Endodermal cell (in vitro differentiated cells): ENCODE measurements at regions not wholly inside any gene's neighbourhood (a gene's known extent, or its start where the extent isn't known, plus 50 kb on each side); places are given as distances from the start of the nearest gene placed in this dataset.

ENCODE experiments used
- DNase-seq: peaks from one replicate; pipeline ENCODE4 v3.0.0-alpha.2; 2017
- H3K27ac ChIP-seq: 2 replicates; pipeline ENCODE4 v1.5.1; 2013; ENCODE audit warnings: mild to moderate bottlenecking, low read depth, low read length, moderate library complexity
- H3K27me3 ChIP-seq: 2 replicates; pipeline ENCODE4 v1.6.1; 2013; ENCODE audit warnings: mild to moderate bottlenecking, low read length, moderate library complexity; ENCODE audit not compliant: insufficient read depth, control insufficient read depth, poor library complexity, severe bottlenecking
- H3K36me3 ChIP-seq: 2 replicates; pipeline ENCODE4 v1.7.0; 2013; ENCODE audit warnings: mild to moderate bottlenecking, low read length, moderate library complexity; ENCODE audit not compliant: control insufficient read depth, insufficient read depth
- H3K4me1 ChIP-seq: one replicate; pipeline ENCODE4 v1.7.0; 2013; ENCODE audit warnings: low read length; ENCODE audit not compliant: control insufficient read depth, insufficient read depth
- H3K4me3 ChIP-seq: 2 replicates; pipeline ENCODE4 v1.5.1; 2013; ENCODE audit warnings: mild to moderate bottlenecking, low read length, moderate library complexity
- H3K9ac ChIP-seq: 2 replicates; pipeline ENCODE4 v1.6.1; 2013; ENCODE audit warnings: mild to moderate bottlenecking, low read length, moderate library complexity; ENCODE audit not compliant: poor library complexity, severe bottlenecking; ENCODE audit errors: extremely low read depth
- H3K9me3 ChIP-seq: 2 replicates; pipeline ENCODE4 v1.6.1; 2013; ENCODE audit warnings: mild to moderate bottlenecking, low read length, moderate library complexity; ENCODE audit not compliant: control insufficient read depth
- H3K27ac Mint-ChIP-seq: 2 replicates; pipeline ENCODE4 v1.8.0; 2020; ENCODE audit warnings: mixed read lengths
- H3K27me3 Mint-ChIP-seq: 2 replicates; pipeline ENCODE4 v1.8.0; 2021; ENCODE audit warnings: mild to moderate bottlenecking, mixed read lengths; ENCODE audit not compliant: insufficient read depth
- H3K36me3 Mint-ChIP-seq: 2 replicates; pipeline ENCODE4 v1.8.0; 2020; ENCODE audit warnings: low read depth, mixed read lengths
- H3K4me1 Mint-ChIP-seq: 2 replicates; pipeline ENCODE4 v1.8.0; 2020; ENCODE audit warnings: mixed read lengths
- H3K4me3 Mint-ChIP-seq: 2 replicates; pipeline ENCODE4 v1.8.0; 2020; ENCODE audit warnings: mild to moderate bottlenecking, moderate library complexity, mixed read lengths
- H3K9me3 Mint-ChIP-seq: 2 replicates; pipeline ENCODE4 v1.8.0; 2020; ENCODE audit warnings: mild to moderate bottlenecking, mixed read lengths
- CTCF ChIP-seq: fragments of 200-600 bp; sonication (generic); conservative IDR thresholded peaks from 2 replicates; pipeline ENCODE4 v1.5.0; 2021; ENCODE audit warnings: antibody characterized with exemption, mild to moderate bottlenecking
- WGBS, 2 experiments: methylation state at CpG; one replicate each; pipeline versions ENCODE4 v1.1.5 to v1.1.7; 2013; ENCODE audit warnings: missing lambda C conversion rate in 2 of 2, mixed read lengths in 1 of 2; ENCODE audit not compliant: insufficient coverage in 1 of 2, insufficient read length in 1 of 2; 5-methylcytosine and 5-hydroxymethylcytosine counted together

- Mint-ChIP-seq H3K27ac (no peak overlapping the region), H3K9me3 (peaks cover 5% of the 10 kb centered on the region), H3K27me3 (peaks cover 81% of the 10 kb centered on the region), H3K4me3 (no peak overlapping the region), H3K36me3 (no peaks in the 10 kb centered on the region), H3K4me1 (peaks cover 38% of the 10 kb centered on the region)
- Histone ChIP-seq H3K9me3 (peaks cover 5% of the 10 kb centered on the region), H3K4me1 (peaks cover 23% of the 10 kb centered on the region), H3K27me3 (peaks cover 74% of the 10 kb centered on the region), H3K9ac (no peak overlapping the region), H3K36me3 (no peaks in the 10 kb centered on the region), H3K4me3 (no peak overlapping the region), H3K27ac (no peak overlapping the region)
- no peak for TF ChIP-seq CTCF
- no peak for DNase-seq
- WGBS, 2 experiments, result 79 to 89% methylated on average over 3 to 5 of the region's 5 CpGs
These were observed 327.5 kb upstream of the ZMIZ1 start for GRCh38 chr10:78740976-78741915.

DNA sequence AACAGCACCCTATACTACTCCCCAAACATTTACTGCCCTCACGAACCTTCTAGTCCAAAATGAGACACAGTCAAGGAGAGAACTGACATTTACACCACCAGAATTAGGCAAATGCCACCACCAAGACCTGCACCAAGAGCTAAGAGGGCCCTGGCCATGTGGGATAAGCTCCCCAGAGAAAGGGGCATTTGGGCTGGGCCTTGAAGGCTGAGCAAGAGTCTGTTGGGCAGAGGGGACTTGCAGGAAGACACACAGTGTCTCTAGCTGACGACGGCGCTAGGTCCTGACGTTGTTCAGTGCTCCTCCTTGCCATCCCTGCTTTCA lies 326.4 kb upstream of the ZMIZ1 start:
- no peak for DNase-seq
- H3K27me3 ChIP-seq, result peaks cover 62% of the 10 kb centered on the region
- peaks cover 23% of the 10 kb centered on the region for H3K4me1 ChIP-seq
- Mint-ChIP-seq H3K36me3 (no peaks in the 10 kb centered on the region), H3K4me1 (peaks cover 47% of the 10 kb centered on the region), H3K27ac (no peak overlapping the region), H3K27me3 (peaks cover 71% of the 10 kb centered on the region), H3K4me3 (no peak overlapping the region), H3K9me3 (peaks cover 3% of the 10 kb centered on the region)
- H3K4me3 ChIP-seq, result no peak overlapping the region
- no peaks in the 10 kb centered on the region for H3K36me3 ChIP-seq
- TF ChIP-seq CTCF, result no peak
- no peak overlapping the region for H3K27ac ChIP-seq
- WGBS, 2 experiments, result 84 to 96% methylated on average over 4 to 5 of the region's 5 CpGs
- peaks cover 5% of the 10 kb centered on the region for H3K9me3 ChIP-seq
- H3K9ac ChIP-seq, result no peak overlapping the region

DNA sequence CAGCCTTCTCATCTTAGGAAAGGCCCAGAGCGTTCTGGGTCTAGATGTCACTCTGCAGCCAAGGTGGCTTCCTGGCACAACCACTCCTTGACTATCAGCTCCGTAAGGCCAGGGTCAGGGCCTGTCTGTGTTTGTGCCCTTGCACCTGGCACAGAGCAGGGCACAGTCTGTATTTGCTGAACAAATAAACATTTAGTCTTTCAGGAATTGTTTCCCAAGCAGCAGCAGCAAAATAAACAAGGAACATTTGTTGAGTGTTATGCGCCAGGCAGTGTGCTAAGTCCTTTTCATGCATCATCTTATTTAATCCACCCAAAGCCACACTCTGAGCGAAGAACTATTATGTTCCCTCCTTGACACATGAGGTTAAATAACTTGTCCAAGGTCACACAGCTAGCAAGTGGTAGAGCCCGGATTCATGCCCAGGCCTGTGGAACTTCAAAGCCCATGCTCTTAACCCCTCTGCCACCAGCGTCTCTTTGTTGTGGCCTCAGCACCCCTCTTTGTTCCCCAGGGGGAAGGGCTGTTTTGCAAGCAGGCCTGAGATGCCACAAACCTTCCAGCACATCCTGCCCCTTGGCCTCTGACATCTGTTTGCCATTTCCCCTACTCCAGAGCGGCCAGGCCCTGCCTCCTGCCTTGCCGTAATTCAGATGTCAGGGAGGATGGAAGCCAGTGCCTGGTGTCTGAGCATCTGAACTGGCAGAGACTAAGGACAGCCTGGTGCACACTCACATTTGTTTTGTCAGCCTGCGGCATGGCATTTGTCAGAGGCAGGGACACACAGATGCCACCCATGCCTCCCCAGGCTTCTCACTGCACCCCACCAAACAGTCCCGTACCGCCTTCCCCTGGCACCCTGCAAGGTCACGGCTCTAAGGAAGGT lies 325.8 kb upstream of the ZMIZ1 start:
- WGBS, 2 experiments, result 85 to 89% methylated on average over 6 to 12 of the region's 12 CpGs
- Mint-ChIP-seq H3K27ac (no peak overlapping the region), H3K4me3 (no peak overlapping the region), H3K36me3 (no peaks in the 10 kb centered on the region), H3K9me3 (peaks cover under 1% of the 10 kb centered on the region), H3K27me3 (peaks cover 65% of the 10 kb centered on the region), H3K4me1 (peaks cover 46% of the 10 kb centered on the region)
- H3K9me3 ChIP-seq, result peaks cover 1% of the 10 kb centered on the region
- TF ChIP-seq CTCF, result no peak
- no peak overlapping the region for H3K27ac ChIP-seq
- no peak overlapping the region for H3K4me3 ChIP-seq
- peaks cover 23% of the 10 kb centered on the region for H3K4me1 ChIP-seq
- H3K36me3 ChIP-seq, result no peaks in the 10 kb centered on the region
- peaks cover 59% of the 10 kb centered on the region for H3K27me3 ChIP-seq
- H3K9ac ChIP-seq, result no peak overlapping the region
- no peak for DNase-seq
